ENCODE measurements at regions not wholly inside any gene's neighbourhood (a gene's known extent, or its start where the extent isn't known, plus 50 kb on each side); places are given as distances from the start of the nearest gene placed in this dataset.

DNA sequence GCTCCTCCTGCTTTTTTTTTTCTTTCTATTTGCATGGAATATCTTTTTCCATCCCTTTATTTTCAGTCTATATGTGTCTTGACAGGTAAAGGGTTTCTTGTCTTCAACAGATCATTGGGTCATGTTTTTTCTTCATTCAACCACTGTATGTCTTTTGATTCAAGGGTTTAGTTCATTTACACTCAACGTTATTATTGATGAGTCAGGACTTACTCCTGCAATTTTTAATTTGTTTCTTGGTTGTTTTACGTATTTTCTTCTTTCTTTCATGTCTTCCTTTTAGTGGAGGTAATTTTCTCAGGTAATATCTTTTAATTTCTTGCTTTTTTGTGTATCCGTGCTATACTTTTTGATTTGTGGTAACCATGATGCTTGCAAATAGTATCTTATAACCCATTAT is 429.1 kb upstream of the HTR1E start:
- TF ChIP-seq, protein P1, sequence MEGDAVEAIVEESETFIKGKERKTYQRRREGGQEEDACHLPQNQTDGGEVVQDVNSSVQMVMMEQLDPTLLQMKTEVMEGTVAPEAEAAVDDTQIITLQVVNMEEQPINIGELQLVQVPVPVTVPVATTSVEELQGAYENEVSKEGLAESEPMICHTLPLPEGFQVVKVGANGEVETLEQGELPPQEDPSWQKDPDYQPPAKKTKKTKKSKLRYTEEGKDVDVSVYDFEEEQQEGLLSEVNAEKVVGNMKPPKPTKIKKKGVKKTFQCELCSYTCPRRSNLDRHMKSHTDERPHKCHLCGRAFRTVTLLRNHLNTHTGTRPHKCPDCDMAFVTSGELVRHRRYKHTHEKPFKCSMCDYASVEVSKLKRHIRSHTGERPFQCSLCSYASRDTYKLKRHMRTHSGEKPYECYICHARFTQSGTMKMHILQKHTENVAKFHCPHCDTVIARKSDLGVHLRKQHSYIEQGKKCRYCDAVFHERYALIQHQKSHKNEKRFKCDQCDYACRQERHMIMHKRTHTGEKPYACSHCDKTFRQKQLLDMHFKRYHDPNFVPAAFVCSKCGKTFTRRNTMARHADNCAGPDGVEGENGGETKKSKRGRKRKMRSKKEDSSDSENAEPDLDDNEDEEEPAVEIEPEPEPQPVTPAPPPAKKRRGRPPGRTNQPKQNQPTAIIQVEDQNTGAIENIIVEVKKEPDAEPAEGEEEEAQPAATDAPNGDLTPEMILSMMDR (IDR thresholded peaks at IDR 0.05): no peak
- TF ChIP-seq EZH2 (IDR thresholded peaks at IDR 0.05; ENCODE audit: borderline replicate concordance, insufficient read depth, low read depth, low read length, poor library complexity, severe bottlenecking): no peak
